GM12891 (cell line): ENCODE measurements at regions not wholly inside any gene's neighbourhood (a gene's known extent, or its start where the extent isn't known, plus 50 kb on each side); places are given as distances from the start of the nearest gene placed in this dataset.

Experiments
- POLR2A ChIP-seq: IDR thresholded peaks from 2 replicates; pipeline ENCODE4 v1.6.1; 2011; ENCODE audit warnings: low read depth, low read length, control low read depth
- POLR2AphosphoS5 ChIP-seq: IDR thresholded peaks from 2 replicates; pipeline ENCODE4 v1.6.1; 2011; ENCODE audit warnings: low read depth, low read length, control low read depth

- no peak for TF ChIP-seq POLR2AphosphoS5
- TF ChIP-seq POLR2A: no peak
Observed at GRCh38 chr6:84425971-84426705, 198.7 kb upstream of the CEP162 start.
